Glomerular visceral epithelial cell (primary cell): ENCODE measurements at regions not wholly inside any gene's neighbourhood (a gene's known extent, or its start where the extent isn't known, plus 50 kb on each side); places are given as distances from the start of the nearest gene placed in this dataset.

Source experiments
- DNase-seq: peaks from one replicate; pipeline ENCODE4 v3.0.0-alpha.2; 2016; ENCODE audit errors: extremely low spot score

DNA sequence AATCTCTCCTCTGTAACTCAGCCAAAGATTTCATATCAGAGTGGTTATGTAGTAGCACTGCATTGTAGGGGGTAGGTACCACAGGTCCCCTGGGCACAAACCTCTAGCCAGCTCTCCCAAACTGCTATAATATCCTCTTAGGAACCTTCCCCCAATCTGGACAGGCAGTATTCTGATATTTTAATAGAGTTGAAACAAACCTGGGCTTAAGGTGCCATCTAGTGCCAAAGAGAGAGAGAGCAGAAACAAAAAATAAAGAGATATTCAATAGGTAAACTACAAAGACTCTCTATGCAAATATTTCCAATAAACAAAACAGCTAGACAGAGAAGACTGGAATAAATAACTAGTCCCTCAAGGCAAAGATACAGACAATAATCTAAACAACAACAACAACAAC is 1070.0 kb downstream of the CDH11 start:
- peak; percentile 7 for DNase-seq

GRCh38 chr16:64047878-64048277 is 1074.0 kb downstream of the CDH11 start:
- no peak for DNase-seq

DNA sequence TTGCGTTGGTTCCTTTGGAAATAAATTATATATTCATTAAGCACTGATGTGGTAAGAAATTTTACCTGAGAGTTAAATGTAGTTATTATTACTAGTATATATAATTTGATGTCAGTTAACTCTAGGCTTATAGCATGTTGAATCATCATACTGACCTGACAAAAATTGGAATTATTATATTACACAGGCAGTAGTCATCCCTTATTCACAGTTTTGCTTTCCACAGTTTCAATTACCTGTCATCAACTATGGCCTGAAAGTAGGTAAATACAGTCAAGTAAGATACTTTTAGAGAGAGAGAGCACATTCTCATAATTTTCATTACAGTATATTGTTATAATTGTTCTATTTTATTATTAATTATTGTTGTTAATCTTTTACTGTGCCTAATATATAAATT is 1074.7 kb downstream of the CDH11 start:
- DNase-seq: no peak

- DNase-seq: no peak
Measured at GRCh38 chr16:64035337-64035736, 1086.5 kb downstream of the CDH11 start.

DNA sequence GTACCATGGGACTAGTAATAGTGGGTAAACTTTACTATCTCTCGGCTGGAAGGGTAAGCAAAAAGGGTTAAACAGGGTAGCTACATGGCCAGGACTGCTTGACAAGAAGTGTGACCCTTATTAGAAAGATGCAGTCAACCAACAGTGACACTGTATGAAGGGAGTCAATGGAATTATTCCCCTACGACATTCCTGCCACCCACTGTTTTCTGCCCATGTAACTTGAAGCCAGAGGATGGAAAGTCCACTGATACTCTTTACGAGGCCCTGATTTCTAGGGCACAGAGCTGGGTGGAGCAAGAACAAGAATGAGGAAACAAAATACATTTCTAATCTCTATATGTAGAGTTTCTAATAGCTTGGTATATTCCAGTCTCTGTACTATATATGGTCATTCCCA is 1102.5 kb downstream of the CDH11 start:
- DNase-seq: no peak

DNA sequence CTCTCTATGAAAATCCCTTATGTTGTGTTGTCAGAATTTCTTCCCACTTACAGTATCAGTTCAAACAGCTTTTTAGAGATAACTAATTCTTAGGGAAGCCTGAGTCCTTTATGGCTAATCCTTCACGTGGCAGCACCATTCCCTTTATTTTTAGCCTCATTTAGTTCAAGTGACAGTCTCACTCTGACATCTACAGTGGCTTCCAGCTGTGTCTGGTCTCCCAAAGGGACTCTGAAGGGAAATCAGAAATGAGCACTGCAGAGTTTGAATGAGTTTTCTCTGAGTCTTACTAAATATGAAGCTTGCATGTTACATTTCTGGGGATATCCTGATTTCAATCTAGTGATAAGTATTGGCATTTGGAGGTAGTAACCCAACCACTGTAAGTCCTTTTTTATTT is 1104.1 kb downstream of the CDH11 start:
- DNase-seq: no peak

GRCh38 chr16:64013856-64014255 is 1108.0 kb downstream of the CDH11 start:
- peak; percentile 0 for DNase-seq

DNA sequence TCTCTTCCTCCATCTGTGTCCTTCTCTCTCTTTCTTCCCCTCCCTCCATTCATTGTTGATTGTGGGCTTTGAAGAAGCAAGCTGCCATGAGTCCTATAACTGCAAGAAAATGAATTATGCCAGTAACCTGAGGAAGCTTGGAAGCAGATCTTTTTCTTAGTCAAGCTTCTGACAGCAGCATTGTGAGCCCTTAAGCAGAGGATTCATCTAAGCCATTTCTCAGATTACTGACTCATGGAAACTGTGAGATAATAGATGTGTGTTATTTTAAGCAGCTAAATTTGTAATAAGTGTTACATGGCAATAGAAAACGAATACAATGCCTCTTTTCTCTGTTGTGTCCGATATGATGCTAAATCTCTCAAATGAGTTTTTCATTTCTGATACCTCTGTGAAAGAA is 1109.7 kb downstream of the CDH11 start:
- DNase-seq: no peak

DNA sequence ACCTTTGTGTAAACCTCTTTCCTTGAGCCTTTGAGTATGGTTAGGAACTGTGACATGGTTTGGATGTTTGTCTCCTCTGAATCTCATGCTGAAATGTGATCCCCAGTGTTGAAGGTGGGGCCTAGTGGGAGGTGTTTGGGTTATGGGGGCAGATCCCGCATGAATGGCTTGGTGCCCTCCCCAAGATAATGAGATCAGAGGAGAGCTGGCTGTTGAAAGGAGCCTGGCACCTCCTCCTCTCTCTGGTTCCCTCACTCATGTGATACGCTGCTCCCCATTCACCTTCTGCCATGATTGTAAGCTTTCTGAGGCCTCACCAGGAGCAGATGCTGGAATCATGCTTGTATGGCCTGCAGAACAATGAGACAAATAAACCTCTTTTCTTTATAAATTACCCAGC is 1110.2 kb downstream of the CDH11 start:
- DNase-seq: no peak

DNA sequence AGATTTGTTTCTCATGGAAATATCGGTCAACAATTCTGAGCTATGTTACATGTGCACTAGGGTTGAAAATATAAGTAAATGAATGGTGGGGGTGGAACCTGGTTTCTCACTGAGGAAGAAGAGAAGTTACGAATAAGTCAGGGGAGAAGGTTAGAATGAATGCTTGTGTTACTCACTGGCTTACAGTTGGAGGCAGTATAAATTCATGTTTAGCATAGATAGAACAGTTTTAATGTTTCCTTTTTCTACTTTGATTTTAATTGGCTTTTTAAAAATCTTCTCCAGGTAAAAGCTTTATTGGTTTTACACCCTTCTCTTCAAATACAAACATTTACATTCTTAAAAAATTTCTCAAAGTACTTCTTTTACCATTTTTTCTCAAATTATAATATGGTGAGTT is 1113.7 kb downstream of the CDH11 start:
- DNase-seq: no peak

GRCh38 chr16:64004116-64004515 is 1117.7 kb downstream of the CDH11 start:
- DNase-seq: no peak

DNA sequence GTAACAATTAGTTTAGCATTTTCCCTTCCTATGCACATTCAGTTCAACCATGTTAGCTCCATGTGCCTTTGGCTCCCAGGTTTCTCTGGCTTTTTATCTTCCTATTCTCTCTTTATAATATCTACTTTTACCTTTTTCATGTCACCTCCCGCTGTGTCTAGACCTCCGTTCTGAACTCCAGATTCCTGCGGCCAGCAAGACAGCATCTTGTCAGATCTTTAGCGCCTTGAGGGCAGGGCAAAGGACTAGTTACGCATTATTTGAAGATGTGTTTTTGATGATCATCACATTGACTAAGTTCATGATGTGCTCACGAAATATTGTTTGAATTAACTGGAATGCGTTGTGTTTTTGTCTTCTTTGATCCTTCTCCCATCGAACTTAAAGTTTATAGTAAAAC is 1126.8 kb downstream of the CDH11 start:
- no peak for DNase-seq

GRCh38 chr16:63983401-63983800 is 1138.5 kb downstream of the CDH11 start:
- DNase-seq: no peak

GRCh38 chr16:63982741-63983140 is 1139.1 kb downstream of the CDH11 start:
- no peak for DNase-seq

DNA sequence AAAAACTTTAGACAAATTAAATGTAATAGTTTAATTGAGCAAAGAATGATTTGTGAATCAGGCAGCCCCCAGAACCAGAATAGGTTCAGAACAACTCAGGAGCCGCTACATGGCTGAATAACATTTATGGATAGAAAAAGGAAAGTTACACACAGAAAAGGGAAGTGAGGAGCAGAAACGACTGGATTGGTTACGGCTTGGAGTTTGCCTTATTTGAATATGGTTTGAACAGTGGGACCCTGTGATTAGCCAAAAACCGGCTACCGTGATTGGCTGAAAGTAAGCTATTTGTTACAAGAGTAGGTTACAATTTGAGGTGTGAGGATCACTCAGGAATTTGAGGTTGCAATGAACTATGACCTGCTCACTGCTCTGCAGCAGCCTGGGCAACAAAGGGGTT is 1139.8 kb downstream of the CDH11 start:
- no peak for DNase-seq

DNA sequence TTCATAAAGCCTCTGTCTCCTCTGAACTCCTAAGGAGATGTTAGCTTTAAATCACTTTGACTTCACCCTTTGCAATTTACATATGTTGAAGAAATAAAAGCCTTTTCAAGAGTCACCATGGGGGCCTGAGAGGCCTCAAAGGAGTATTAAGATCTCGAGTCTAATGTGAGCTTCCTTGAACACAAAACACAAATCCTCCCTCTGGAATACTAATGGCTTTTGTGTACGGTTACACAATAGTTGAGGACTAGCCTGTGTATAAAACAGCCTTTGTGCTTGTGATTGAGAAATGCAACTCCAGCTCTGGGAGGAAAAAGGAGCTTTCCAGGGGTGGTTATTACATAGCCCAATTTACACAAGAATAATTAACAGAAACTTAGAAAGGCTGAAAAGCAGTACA is 1140.2 kb downstream of the CDH11 start:
- DNase-seq: no peak

GRCh38 chr16:63980763-63981162 is 1141.1 kb downstream of the CDH11 start:
- no peak for DNase-seq

GRCh38 chr16:63978240-63978639 is 1143.6 kb downstream of the CDH11 start:
- DNase-seq: no peak

GRCh38 chr16:63976345-63976744 is 1145.5 kb downstream of the CDH11 start:
- no peak for DNase-seq

DNA sequence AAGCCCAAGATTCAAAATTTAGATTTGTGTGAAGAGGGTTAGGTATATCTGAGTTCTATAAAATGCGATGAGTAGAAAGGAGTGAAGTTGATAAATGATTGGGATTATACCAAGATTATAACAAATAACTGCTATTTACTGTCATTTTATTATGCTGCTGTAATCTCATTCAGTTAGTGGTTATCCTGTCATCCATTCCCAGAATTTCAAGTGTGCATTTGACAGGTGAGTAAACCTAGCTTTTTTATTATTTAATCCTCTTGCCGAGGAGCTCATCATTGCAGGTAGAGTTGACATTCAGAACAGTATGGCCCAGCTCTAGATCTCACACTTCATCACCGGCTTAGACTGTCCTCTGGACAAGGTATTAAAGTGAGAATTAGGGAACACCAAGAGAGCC is 1146.2 kb downstream of the CDH11 start:
- no peak for DNase-seq

GRCh38 chr16:63967966-63968365 is 1153.9 kb downstream of the CDH11 start:
- no peak for DNase-seq

- DNase-seq: no peak
Measured at GRCh38 chr16:63960321-63960720, 1161.5 kb downstream of the CDH11 start.

DNA sequence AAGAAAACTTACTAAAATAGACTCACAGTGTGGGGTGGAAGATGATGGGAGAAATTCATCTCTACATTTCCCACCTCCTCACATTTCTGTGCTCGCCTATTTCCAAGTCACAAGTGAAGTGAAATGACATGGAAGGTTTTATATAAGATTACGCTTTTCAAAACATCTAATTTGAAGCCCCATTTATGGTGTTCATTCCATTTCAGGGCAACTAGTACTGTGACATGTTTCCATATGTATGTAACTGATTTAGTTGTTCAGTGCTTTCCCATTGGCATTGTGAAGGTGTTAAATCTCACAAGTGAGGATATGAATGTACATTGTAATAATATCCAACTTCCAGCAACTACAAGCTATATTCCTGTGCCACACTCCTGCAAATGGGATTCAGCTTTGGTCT is 1174.8 kb downstream of the CDH11 start:
- no peak for DNase-seq

- no peak for DNase-seq
Measured at GRCh38 chr16:63945806-63946205, 1176.1 kb downstream of the CDH11 start.

DNA sequence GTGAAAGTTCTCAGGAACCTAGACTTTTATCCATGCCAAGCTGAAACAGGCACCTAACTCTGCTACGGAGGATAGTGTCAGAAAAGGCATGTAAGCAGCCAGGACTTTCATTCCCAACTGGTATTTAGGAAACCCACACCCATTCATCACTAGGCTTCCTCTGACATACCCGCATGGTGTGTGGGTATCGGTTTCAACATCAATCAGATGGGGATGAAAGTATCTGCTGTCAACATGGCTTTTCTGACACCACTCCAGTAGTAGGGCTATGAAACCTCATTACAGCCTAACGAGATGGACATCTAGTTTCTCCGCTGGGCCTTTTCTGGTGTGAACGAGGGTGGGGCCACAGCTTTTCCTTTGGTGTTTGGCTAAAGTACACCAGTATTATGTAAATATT is 1178.3 kb downstream of the CDH11 start:
- DNase-seq: no peak
